H9 (cell line): ENCODE measurements at regions not wholly inside any gene's neighbourhood (a gene's known extent, or its start where the extent isn't known, plus 50 kb on each side); places are given as distances from the start of the nearest gene placed in this dataset.

Source experiments
- DNase-seq: peaks from one replicate; pipeline ENCODE4 v3.0.0-alpha.2; 2017
- H2AFZ ChIP-seq: one replicate; pipeline ENCODE4 v1.6.1; 2013; ENCODE audit warnings: mild to moderate bottlenecking, low read length, control low read depth, moderate library complexity
- H2AK5ac ChIP-seq: 2 replicates; pipeline ENCODE4 v1.6.1; 2013; ENCODE audit warnings: low read length, control low read depth, mixed read lengths; ENCODE audit not compliant: insufficient read length
- H2BK120ac ChIP-seq: one replicate; pipeline ENCODE4 v1.6.1; 2013; ENCODE audit warnings: low read depth, mild to moderate bottlenecking, low read length, control low read depth, inconsistent platforms; ENCODE audit not compliant: poor library complexity, severe bottlenecking
- H2BK12ac ChIP-seq: 2 replicates; pipeline ENCODE4 v1.6.1; 2013; ENCODE audit warnings: low read length, control low read depth, mixed read lengths, low read depth; ENCODE audit not compliant: insufficient read length
- H2BK15ac ChIP-seq: 2 replicates; pipeline ENCODE4 v1.6.1; 2013; ENCODE audit warnings: low read depth, low read length, control low read depth
- H2BK20ac ChIP-seq: one replicate; pipeline ENCODE4 v1.6.1; 2013; ENCODE audit warnings: low read depth, mild to moderate bottlenecking, low read length, control low read depth, inconsistent platforms; ENCODE audit not compliant: poor library complexity, severe bottlenecking
- H2BK5ac ChIP-seq: 2 replicates; pipeline ENCODE4 v1.6.1; 2013; ENCODE audit warnings: low read length, control low read depth, mixed read lengths; ENCODE audit not compliant: insufficient read length
- H3K14ac ChIP-seq: 2 replicates; pipeline ENCODE4 v1.6.1; 2013; ENCODE audit warnings: low read length, control low read depth; ENCODE audit not compliant: insufficient read depth
- H3K18ac ChIP-seq: 2 replicates; pipeline ENCODE4 v1.6.1; 2013; ENCODE audit warnings: low read depth, mild to moderate bottlenecking, mixed read lengths, low read length, control low read depth; ENCODE audit not compliant: insufficient read length
- H3K23ac ChIP-seq: 2 replicates; pipeline ENCODE4 v1.6.1; 2013; ENCODE audit warnings: low read length, control low read depth, mixed read lengths, low read depth; ENCODE audit not compliant: insufficient read length
- H3K23me2 ChIP-seq: 2 replicates; pipeline ENCODE4 v1.6.1; 2013; ENCODE audit warnings: low read depth, mild to moderate bottlenecking, mixed read lengths, low read length, control low read depth; ENCODE audit not compliant: insufficient read length, poor library complexity, severe bottlenecking
- H3K27ac ChIP-seq: 2 replicates; pipeline ENCODE4 v1.5.1; 2013; ENCODE audit warnings: low read length, control low read depth, mixed read lengths, low read depth; ENCODE audit not compliant: insufficient read length
- H3K27me3 ChIP-seq: 2 replicates; pipeline ENCODE4 v1.6.1; 2013; ENCODE audit warnings: low read length, control low read depth, inconsistent platforms; ENCODE audit not compliant: insufficient read depth
- H3K4ac ChIP-seq: 2 replicates; pipeline ENCODE4 v1.6.1; 2013; ENCODE audit warnings: low read depth, mild to moderate bottlenecking, control low read depth, inconsistent platforms, low read length, moderate library complexity
- H3K4me1 ChIP-seq: 2 replicates; pipeline ENCODE4 v1.6.1; 2013; ENCODE audit warnings: low read length, control low read depth, inconsistent platforms; ENCODE audit not compliant: insufficient read depth
- H3K4me2 ChIP-seq: 2 replicates; pipeline ENCODE4 v1.6.1; 2013; ENCODE audit warnings: low read length, control low read depth, mixed read lengths; ENCODE audit not compliant: insufficient read length, insufficient read depth
- H3K56ac ChIP-seq: 2 replicates; pipeline ENCODE4 v1.6.1; 2013; ENCODE audit warnings: low read depth, mild to moderate bottlenecking, mixed read lengths, low read length, control low read depth; ENCODE audit not compliant: insufficient read length
- H3K79me1 ChIP-seq: 2 replicates; pipeline ENCODE4 v1.6.1; 2013; ENCODE audit warnings: low read depth, mild to moderate bottlenecking, moderate library complexity, low read length, control low read depth, inconsistent platforms; ENCODE audit not compliant: insufficient read depth, poor library complexity, severe bottlenecking
- H3K79me2 ChIP-seq: 2 replicates; pipeline ENCODE4 v1.6.1; 2013; ENCODE audit warnings: low read length, control low read depth, inconsistent platforms; ENCODE audit not compliant: insufficient read depth
- H3K9ac ChIP-seq: 2 replicates; pipeline ENCODE4 v1.6.1; 2013; ENCODE audit warnings: low read length, control low read depth, mixed read lengths; ENCODE audit not compliant: insufficient read length; ENCODE audit errors: extremely low read depth
- H3K9me3 ChIP-seq: one replicate; pipeline ENCODE4 v1.6.1; 2013; ENCODE audit warnings: low read depth, low read length, inconsistent platforms; ENCODE audit not compliant: control insufficient read depth
- H3T11ph ChIP-seq: one replicate; pipeline ENCODE4 v1.6.1; 2013; ENCODE audit warnings: mild to moderate bottlenecking, low read length, control low read depth, inconsistent platforms
- H4K20me1 ChIP-seq: one replicate; pipeline ENCODE4 v1.6.1; 2013; ENCODE audit not compliant: control insufficient read depth, insufficient read length, insufficient read depth
- H4K5ac ChIP-seq: 2 replicates; pipeline ENCODE4 v1.6.1; 2013; ENCODE audit warnings: low read depth, mild to moderate bottlenecking, mixed read lengths, low read length, control low read depth; ENCODE audit not compliant: insufficient read length
- H4K8ac ChIP-seq: replicated peaks from 2 replicates; pipeline ENCODE4 v1.6.1; 2013; ENCODE audit warnings: low read length, control low read depth, mixed read lengths, low read depth; ENCODE audit not compliant: insufficient read length
- H4K91ac ChIP-seq: 2 replicates; pipeline ENCODE4 v1.6.1; 2013; ENCODE audit warnings: low read depth, mild to moderate bottlenecking, moderate library complexity, mixed read lengths, low read length, control low read depth; ENCODE audit not compliant: insufficient read length
- H3K27ac Mint-ChIP-seq, 3 experiments: 2 replicates in 2 of 3; 3 replicates in 1 of 3; pipeline ENCODE4 v1.8.0; 2020 to 2021; ENCODE audit warnings: mixed read lengths in 3 of 3, mild to moderate bottlenecking in 1 of 3, moderate library complexity in 1 of 3
- H3K27me3 Mint-ChIP-seq: 2 replicates; pipeline ENCODE4 v1.8.0; 2021; ENCODE audit warnings: low read depth, mild to moderate bottlenecking, moderate library complexity, mixed read lengths
- H3K36me3 Mint-ChIP-seq, 3 experiments: 2 replicates in 2 of 3; 3 replicates in 1 of 3; pipeline ENCODE4 v1.8.0; 2020 to 2021; ENCODE audit warnings: low read depth in 3 of 3, mixed read lengths in 3 of 3; ENCODE audit not compliant: insufficient read depth in 1 of 3
- H3K4me1 Mint-ChIP-seq, 2 experiments: 2 replicates each; pipeline ENCODE4 v1.8.0; 2020; ENCODE audit warnings: mixed read lengths in 2 of 2
- H3K4me3 Mint-ChIP-seq, 2 experiments: 2 replicates in 1 of 2; 3 replicates in 1 of 2; pipeline ENCODE4 v1.8.0; 2020 to 2021; ENCODE audit warnings: mild to moderate bottlenecking in 2 of 2, mixed read lengths in 2 of 2, moderate library complexity in 1 of 2
- H3K9me3 Mint-ChIP-seq, 2 experiments: 2 replicates in 1 of 2; 3 replicates in 1 of 2; pipeline ENCODE4 v1.8.0; 2020; ENCODE audit warnings: mild to moderate bottlenecking in 2 of 2, mixed read lengths in 2 of 2, moderate library complexity in 1 of 2
- WGBS: extraction: QIAGEN DNeasy Blood & Tissue Kit; methylation state at CpG from one replicate; pipeline ENCODE4 v1.1.7; 2013; ENCODE audit warnings: missing lambda C conversion rate, low lambda C conversion rate, mixed read lengths; ENCODE audit not compliant: insufficient read length; ENCODE audit errors: extremely low coverage; 5-methylcytosine and 5-hydroxymethylcytosine counted together
- TF ChIP-seq, protein P1 (sequence below): fragments of 200-600 bp; sonication (generic); conservative IDR thresholded peaks from 3 replicates; pipeline ENCODE4 v1.8.0; 2021; ENCODE audit warnings: antibody characterized with exemption, mild to moderate bottlenecking

DNA sequence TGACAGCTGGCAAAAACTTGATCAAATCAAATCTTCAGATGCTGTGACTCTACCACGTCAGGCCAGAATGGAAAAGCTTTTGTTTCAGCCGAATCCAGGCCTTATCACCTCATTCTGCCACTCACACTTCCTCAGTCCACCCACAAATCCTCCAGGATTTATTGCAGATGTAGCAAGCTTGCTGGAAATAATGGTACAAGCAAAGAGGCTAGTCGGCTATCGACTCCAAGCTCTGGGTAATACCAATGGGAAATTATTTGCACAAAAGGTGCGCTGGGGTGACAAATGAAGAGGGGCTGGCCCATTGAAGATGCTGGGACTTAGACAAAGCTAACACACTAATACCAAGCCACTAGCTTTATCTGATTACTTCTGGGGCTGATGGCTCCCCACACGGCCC, 250.5 kb downstream of the ASCL1 start:
- no peaks in the 10 kb centered on the region for H3K9me3 ChIP-seq
- H3K36me3 Mint-ChIP-seq: peaks cover 0 to 4% (median 0%) of the 10 kb centered on the region in 3 experiments; a peak in 1 of 7 replicates
- no peak for DNase-seq
- H3K4me1 ChIP-seq: no peaks in the 10 kb centered on the region
- no peak overlapping the region for H2BK20ac ChIP-seq
- no peak overlapping the region for H3K18ac ChIP-seq
- no peak overlapping the region for H4K91ac ChIP-seq
- H3K27ac Mint-ChIP-seq: no peak overlapping the region
- no peak overlapping the region for H3K56ac ChIP-seq
- H3K79me1 ChIP-seq: no peaks in the 10 kb centered on the region
- no peak overlapping the region for H2BK5ac ChIP-seq
- H3K4ac ChIP-seq: no peak overlapping the region
- no peak overlapping the region for H2BK12ac ChIP-seq
- no peak overlapping the region for H2BK15ac ChIP-seq
- H3K23me2 ChIP-seq: no peaks in the 10 kb centered on the region
- no peak overlapping the region for H3K4me3 Mint-ChIP-seq
- no peak overlapping the region for H3K4me2 ChIP-seq
- H4K20me1 ChIP-seq: no peaks in the 10 kb centered on the region
- peaks cover 2 to 7% of the 10 kb centered on the region in 2 experiments; a peak in 3 of 4 replicates for H3K4me1 Mint-ChIP-seq
- H3K27me3 ChIP-seq: no peaks in the 10 kb centered on the region
- H2AFZ ChIP-seq: no peak overlapping the region
- H3K23ac ChIP-seq: no peak overlapping the region
- no peak overlapping the region for H2AK5ac ChIP-seq
- no CpG with 5 or more reads among the region's 6 CpGs for WGBS
- no peak overlapping the region for H4K8ac ChIP-seq
- H3K14ac ChIP-seq: no peak overlapping the region
- H2BK120ac ChIP-seq: no peak overlapping the region
- TF ChIP-seq, protein P1, sequence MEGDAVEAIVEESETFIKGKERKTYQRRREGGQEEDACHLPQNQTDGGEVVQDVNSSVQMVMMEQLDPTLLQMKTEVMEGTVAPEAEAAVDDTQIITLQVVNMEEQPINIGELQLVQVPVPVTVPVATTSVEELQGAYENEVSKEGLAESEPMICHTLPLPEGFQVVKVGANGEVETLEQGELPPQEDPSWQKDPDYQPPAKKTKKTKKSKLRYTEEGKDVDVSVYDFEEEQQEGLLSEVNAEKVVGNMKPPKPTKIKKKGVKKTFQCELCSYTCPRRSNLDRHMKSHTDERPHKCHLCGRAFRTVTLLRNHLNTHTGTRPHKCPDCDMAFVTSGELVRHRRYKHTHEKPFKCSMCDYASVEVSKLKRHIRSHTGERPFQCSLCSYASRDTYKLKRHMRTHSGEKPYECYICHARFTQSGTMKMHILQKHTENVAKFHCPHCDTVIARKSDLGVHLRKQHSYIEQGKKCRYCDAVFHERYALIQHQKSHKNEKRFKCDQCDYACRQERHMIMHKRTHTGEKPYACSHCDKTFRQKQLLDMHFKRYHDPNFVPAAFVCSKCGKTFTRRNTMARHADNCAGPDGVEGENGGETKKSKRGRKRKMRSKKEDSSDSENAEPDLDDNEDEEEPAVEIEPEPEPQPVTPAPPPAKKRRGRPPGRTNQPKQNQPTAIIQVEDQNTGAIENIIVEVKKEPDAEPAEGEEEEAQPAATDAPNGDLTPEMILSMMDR: no peak
- no peak overlapping the region for H3T11ph ChIP-seq
- H3K27me3 Mint-ChIP-seq: no peaks in the 10 kb centered on the region; the same call in 1 of the 2 replicates
- no peaks in the 10 kb centered on the region for H3K79me2 ChIP-seq
- H3K9me3 Mint-ChIP-seq: peaks cover 0 to 4% of the 10 kb centered on the region in 2 experiments; a peak in 2 of 5 replicates
- H3K27ac ChIP-seq: no peak overlapping the region
- no peak overlapping the region for H3K9ac ChIP-seq
- no peak overlapping the region for H4K5ac ChIP-seq
